Ishikawa (cell line): ENCODE measurements at regions not wholly inside any gene's neighbourhood (a gene's known extent, or its start where the extent isn't known, plus 50 kb on each side); places are given as distances from the start of the nearest gene placed in this dataset.

Source experiments
- CEBPB ChIP-seq: IDR thresholded peaks from 2 replicates; pipeline ENCODE4 v1.6.1; 2012
- EP300 ChIP-seq: IDR thresholded peaks from 2 replicates; pipeline ENCODE4 v1.6.1; 2012; ENCODE audit warnings: borderline replicate concordance
- FOXM1 ChIP-seq: IDR thresholded peaks from 2 replicates; pipeline ENCODE4 v1.6.1; 2012; ENCODE audit warnings: low read depth, borderline replicate concordance
- RAD21 ChIP-seq: IDR thresholded peaks from 2 replicates; pipeline ENCODE4 v1.6.1; 2012; ENCODE audit warnings: low read depth
- TCF12 ChIP-seq: IDR thresholded peaks from 2 replicates; pipeline ENCODE4 v1.6.1; 2012; ENCODE audit warnings: low read depth
- TEAD4 ChIP-seq: IDR thresholded peaks from 2 replicates; pipeline ENCODE4 v1.6.1; 2012
- YY1 ChIP-seq: IDR thresholded peaks from 2 replicates; pipeline ENCODE4 v1.6.1; 2012; ENCODE audit warnings: low read depth
- TF ChIP-seq, protein P1 (sequence below): IDR thresholded peaks from 2 replicates; pipeline ENCODE4 v1.6.1; 2012; ENCODE audit warnings: low read depth, mild to moderate bottlenecking

DNA sequence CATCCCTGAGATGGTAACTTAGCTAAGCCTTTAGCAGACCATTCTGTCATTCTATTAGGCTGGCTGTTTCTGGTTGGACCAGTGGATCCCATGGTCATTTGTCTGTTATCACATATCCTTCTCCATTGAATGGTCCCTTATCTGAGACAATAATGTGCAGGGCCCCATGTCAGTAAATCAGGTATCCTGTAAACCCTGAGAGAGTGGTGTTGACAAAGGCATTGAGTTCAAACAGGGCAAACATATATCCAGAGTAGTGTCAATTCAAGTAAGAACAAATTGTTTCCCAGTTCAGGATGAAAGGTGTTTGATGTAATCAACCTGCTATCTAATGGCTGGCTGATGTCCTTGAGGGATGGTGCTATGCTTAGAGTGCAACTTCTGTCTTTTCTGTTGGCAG is 126.2 kb downstream of the LINC00237 start:
- TF ChIP-seq YY1 (no peak), FOXM1 (no peak), EP300 (no peak), CEBPB (no peak), RAD21 (no peak), TCF12 (no peak), TEAD4 (no peak)
- TF ChIP-seq, protein P1, sequence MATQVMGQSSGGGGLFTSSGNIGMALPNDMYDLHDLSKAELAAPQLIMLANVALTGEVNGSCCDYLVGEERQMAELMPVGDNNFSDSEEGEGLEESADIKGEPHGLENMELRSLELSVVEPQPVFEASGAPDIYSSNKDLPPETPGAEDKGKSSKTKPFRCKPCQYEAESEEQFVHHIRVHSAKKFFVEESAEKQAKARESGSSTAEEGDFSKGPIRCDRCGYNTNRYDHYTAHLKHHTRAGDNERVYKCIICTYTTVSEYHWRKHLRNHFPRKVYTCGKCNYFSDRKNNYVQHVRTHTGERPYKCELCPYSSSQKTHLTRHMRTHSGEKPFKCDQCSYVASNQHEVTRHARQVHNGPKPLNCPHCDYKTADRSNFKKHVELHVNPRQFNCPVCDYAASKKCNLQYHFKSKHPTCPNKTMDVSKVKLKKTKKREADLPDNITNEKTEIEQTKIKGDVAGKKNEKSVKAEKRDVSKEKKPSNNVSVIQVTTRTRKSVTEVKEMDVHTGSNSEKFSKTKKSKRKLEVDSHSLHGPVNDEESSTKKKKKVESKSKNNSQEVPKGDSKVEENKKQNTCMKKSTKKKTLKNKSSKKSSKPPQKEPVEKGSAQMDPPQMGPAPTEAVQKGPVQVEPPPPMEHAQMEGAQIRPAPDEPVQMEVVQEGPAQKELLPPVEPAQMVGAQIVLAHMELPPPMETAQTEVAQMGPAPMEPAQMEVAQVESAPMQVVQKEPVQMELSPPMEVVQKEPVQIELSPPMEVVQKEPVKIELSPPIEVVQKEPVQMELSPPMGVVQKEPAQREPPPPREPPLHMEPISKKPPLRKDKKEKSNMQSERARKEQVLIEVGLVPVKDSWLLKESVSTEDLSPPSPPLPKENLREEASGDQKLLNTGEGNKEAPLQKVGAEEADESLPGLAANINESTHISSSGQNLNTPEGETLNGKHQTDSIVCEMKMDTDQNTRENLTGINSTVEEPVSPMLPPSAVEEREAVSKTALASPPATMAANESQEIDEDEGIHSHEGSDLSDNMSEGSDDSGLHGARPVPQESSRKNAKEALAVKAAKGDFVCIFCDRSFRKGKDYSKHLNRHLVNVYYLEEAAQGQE, result no peak
